H4 (cell line): ENCODE measurements at regions not wholly inside any gene's neighbourhood (a gene's known extent, or its start where the extent isn't known, plus 50 kb on each side); places are given as distances from the start of the nearest gene placed in this dataset.

Source experiments
- DNase-seq: peaks from one replicate; pipeline ENCODE4 v3.0.0-alpha.2; 2015; ENCODE audit warnings: low spot score

GRCh38 chr6:104421650-104422049, 438.1 kb downstream of the HACE1 start:
- no peak for DNase-seq

GRCh38 chr6:104418839-104419238, 440.9 kb downstream of the HACE1 start:
- DNase-seq, result no peak

- no peak for DNase-seq
Measured at GRCh38 chr6:104418125-104418524, 441.6 kb downstream of the HACE1 start.

- no peak for DNase-seq
Measured at GRCh38 chr6:104414723-104415122, 445.0 kb downstream of the HACE1 start.

- no peak for DNase-seq
Measured at GRCh38 chr6:104413767-104414166, 446.0 kb downstream of the HACE1 start.

GRCh38 chr6:104411302-104411701, 448.4 kb downstream of the HACE1 start:
- no peak for DNase-seq

- DNase-seq, result no peak
Measured at GRCh38 chr6:104409913-104410312, 449.8 kb downstream of the HACE1 start.

- no peak for DNase-seq
Measured at GRCh38 chr6:104407957-104408356, 451.8 kb downstream of the HACE1 start.

GRCh38 chr6:104404377-104404776, 455.3 kb downstream of the HACE1 start:
- DNase-seq, result no peak

- peak; percentile 11 for DNase-seq
Measured at GRCh38 chr6:104402572-104402971, 457.1 kb downstream of the HACE1 start.

- DNase-seq, result no peak
Measured at GRCh38 chr6:104401926-104402325, 457.8 kb downstream of the HACE1 start.

- DNase-seq, result no peak
Measured at GRCh38 chr6:104400844-104401243, 458.9 kb downstream of the HACE1 start.

GRCh38 chr6:104396077-104396476, 463.6 kb downstream of the HACE1 start:
- DNase-seq, result no peak

GRCh38 chr6:104381907-104382306, 477.8 kb downstream of the HACE1 start:
- no peak for DNase-seq

- DNase-seq, result no peak
Measured at GRCh38 chr6:104365451-104366234, 494.1 kb downstream of the HACE1 start.

- DNase-seq, result no peak
Measured at GRCh38 chr6:104357928-104358327, 501.8 kb downstream of the HACE1 start.

- DNase-seq, result no peak
Measured at GRCh38 chr6:104356197-104356596, 503.5 kb downstream of the HACE1 start.

- DNase-seq, result no peak
Measured at GRCh38 chr6:104349191-104349590, 510.5 kb downstream of the HACE1 start.

- DNase-seq, result no peak
Measured at GRCh38 chr6:104344223-104344622, 515.5 kb downstream of the HACE1 start.

GRCh38 chr6:104332364-104332763, 527.4 kb downstream of the HACE1 start:
- no peak for DNase-seq

GRCh38 chr6:104326173-104327001, 533.3 kb downstream of the HACE1 start:
- DNase-seq, result peak; percentile 3

GRCh38 chr6:104325341-104326172, 534.2 kb downstream of the HACE1 start:
- DNase-seq, result peak; percentile 3
